Loucy (cell line): ENCODE measurements at regions not wholly inside any gene's neighbourhood (a gene's known extent, or its start where the extent isn't known, plus 50 kb on each side); places are given as distances from the start of the nearest gene placed in this dataset.
A peak's percentile ranks its signal among the peaks of the same experiment; 100 is the strongest.

Source experiments
- H2AFZ ChIP-seq: fragments of 200-600 bp; sonication (generic); 2 replicates; pipeline ENCODE4 v1.6.0; 2016; ENCODE audit warnings: antibody characterized with exemption, mild to moderate bottlenecking, low read length, moderate library complexity
- H3F3A ChIP-seq: fragments of 200-600 bp; 2 replicates; pipeline ENCODE4 v1.6.0; 2016; ENCODE audit warnings: antibody characterized with exemption, low read depth, mild to moderate bottlenecking
- H3K27me3 ChIP-seq: fragments of 200-600 bp; sonication (generic); 2 replicates; pipeline ENCODE4 v1.6.1; 2014; ENCODE audit warnings: low read length, mild to moderate bottlenecking; ENCODE audit not compliant: insufficient read depth, poor library complexity, severe bottlenecking
- H3K36me3 ChIP-seq: fragments of 200-600 bp; sonication (generic); 2 replicates; pipeline ENCODE4 v1.6.1; 2016; ENCODE audit warnings: low read length; ENCODE audit not compliant: insufficient read depth
- H3K4me1 ChIP-seq: fragments of 200-600 bp; sonication (generic); 2 replicates; pipeline ENCODE4 v1.5.1; 2014; ENCODE audit warnings: low read length, mild to moderate bottlenecking; ENCODE audit not compliant: insufficient read depth, poor library complexity, severe bottlenecking
- H3K4me2 ChIP-seq: fragments of 200-600 bp; sonication (generic); 2 replicates; pipeline ENCODE4 v1.6.0; 2014; ENCODE audit warnings: antibody characterized with exemption, low read length, low read depth, mild to moderate bottlenecking; ENCODE audit not compliant: poor library complexity, severe bottlenecking
- H3K4me3 ChIP-seq: fragments of 200-600 bp; sonication (generic); 2 replicates; pipeline ENCODE4 v1.5.1; 2014; ENCODE audit warnings: low read length, mild to moderate bottlenecking, mixed read lengths; ENCODE audit not compliant: poor library complexity, severe bottlenecking
- H3K79me2 ChIP-seq: fragments of 200-600 bp; sonication (generic); 2 replicates; pipeline ENCODE4 v1.6.1; 2014; ENCODE audit warnings: low read length; ENCODE audit not compliant: insufficient read depth
- H3K9ac ChIP-seq: fragments of 200-600 bp; sonication (generic); 2 replicates; pipeline ENCODE4 v1.6.0; 2014; ENCODE audit warnings: mild to moderate bottlenecking, low read depth, low read length, moderate library complexity; ENCODE audit not compliant: poor library complexity, severe bottlenecking
- H3K9me2 ChIP-seq: fragments of 200-600 bp; sonication (generic); replicated peaks from 2 replicates; pipeline ENCODE4 v1.6.1; 2016; ENCODE audit warnings: low read depth, low read length, mixed read lengths
- H3K9me3 ChIP-seq: fragments of 200-600 bp; sonication (generic); 2 replicates; pipeline ENCODE4 v1.6.1; 2014; ENCODE audit warnings: mild to moderate bottlenecking, antibody characterized with exemption, low read length, low read depth; ENCODE audit not compliant: insufficient read depth
- H4K20me1 ChIP-seq: fragments of 200-600 bp; sonication (generic); 2 replicates; pipeline ENCODE4 v1.6.0; 2014; ENCODE audit warnings: antibody characterized with exemption, low read length, mild to moderate bottlenecking; ENCODE audit not compliant: insufficient read depth, poor library complexity, severe bottlenecking
- CTCF ChIP-seq: fragments of 200-600 bp; sonication (generic); conservative IDR thresholded peaks from 2 replicates; pipeline ENCODE4 v1.5.1; 2014; ENCODE audit warnings: mild to moderate bottlenecking, antibody characterized with exemption, low read length
- EZH2phosphoT487 ChIP-seq: fragments of 200-600 bp; IDR thresholded peaks from 2 replicates; pipeline ENCODE4 v1.6.1; 2018; ENCODE audit warnings: antibody characterized with exemption, mild to moderate bottlenecking, moderate library complexity, borderline replicate concordance

GRCh38 chr14:25108959-25109358 lies 59.0 kb upstream of the STXBP6 start:
- Histone ChIP-seq H3K9me2 (no peaks in the 10 kb centered on the region), H3K36me3 (no peaks in the 10 kb centered on the region), H4K20me1 (no peaks in the 10 kb centered on the region), H2AFZ (no peak overlapping the region), H3K9me3 (no peaks in the 10 kb centered on the region), H3K4me1 (peaks cover under 1% of the 10 kb centered on the region), H3K4me2 (no peak overlapping the region), H3F3A (no peaks in the 10 kb centered on the region), H3K4me3 (no peak overlapping the region), H3K79me2 (no peaks in the 10 kb centered on the region), H3K9ac (no peak overlapping the region), H3K27me3 (no peaks in the 10 kb centered on the region)
- TF ChIP-seq CTCF, result no peak
- TF ChIP-seq EZH2phosphoT487, result no peak

- Histone ChIP-seq H3K27me3 (no peaks in the 10 kb centered on the region), H3K9me3 (no peaks in the 10 kb centered on the region), H3K9ac (no peak overlapping the region), H3K4me3 (no peak overlapping the region), H3K79me2 (no peaks in the 10 kb centered on the region), H3K4me1 (peaks cover 4% of the 10 kb centered on the region), H4K20me1 (no peaks in the 10 kb centered on the region), H3F3A (no peaks in the 10 kb centered on the region), H3K4me2 (no peak overlapping the region), H2AFZ (no peak overlapping the region), H3K9me2 (no peaks in the 10 kb centered on the region), H3K36me3 (no peaks in the 10 kb centered on the region)
- TF ChIP-seq CTCF (no peak), EZH2phosphoT487 (no peak)
Measured at GRCh38 chr14:25108291-25108690, 58.3 kb upstream of the STXBP6 start.

- no peak overlapping the region for H3K4me2 ChIP-seq
- peak overlapping the region; percentile 83 for H2AFZ ChIP-seq
- no peak overlapping the region for H3K4me3 ChIP-seq
Measured at GRCh38 chr14:25103820-25104219, 53.9 kb upstream of the STXBP6 start.

More at GRCh38 chr14:25103820-25104219, 53.9 kb upstream of the STXBP6 start:
- no peak overlapping the region for H3K9ac ChIP-seq
- no peaks in the 10 kb centered on the region for H3K36me3 ChIP-seq
- H3K4me1 ChIP-seq, result peaks cover 4% of the 10 kb centered on the region
- no peaks in the 10 kb centered on the region for H3F3A ChIP-seq
- no peaks in the 10 kb centered on the region for H3K27me3 ChIP-seq
- no peaks in the 10 kb centered on the region for H3K9me2 ChIP-seq
- no peak for TF ChIP-seq EZH2phosphoT487
- TF ChIP-seq CTCF, result no peak
- no peaks in the 10 kb centered on the region for H3K9me3 ChIP-seq
- H4K20me1 ChIP-seq, result no peaks in the 10 kb centered on the region
- H3K79me2 ChIP-seq, result no peaks in the 10 kb centered on the region
